Memory B cell (primary cell): ENCODE measurements at regions not wholly inside any gene's neighbourhood (a gene's known extent, or its start where the extent isn't known, plus 50 kb on each side); places are given as distances from the start of the nearest gene placed in this dataset.
"Not testable (repeated sequence)": the region's sequence is repeated elsewhere in the genome, so short reads cannot be mapped to it uniquely, and the experiment has no call there.

Experiments
- ATAC-seq: fragments of 150-1000 bp; cut with Tn5 transposase; 2 replicates; pipeline ENCODE4 v1.10.0; 2021; ENCODE audit warnings: low read depth, mild to moderate bottlenecking, moderate library complexity
- DNase-seq, 2 donors: peaks; one replicate each; pipeline ENCODE4 v3.0.0; 2022; ENCODE audit warnings: low spot score in 2 of 2
- H3K27ac Mint-ChIP-seq: one replicate; pipeline ENCODE4 v1.8.0; 2022; ENCODE audit warnings: mild to moderate bottlenecking, moderate library complexity, mixed read lengths
- H3K27me3 Mint-ChIP-seq: one replicate; pipeline ENCODE4 v1.8.0; 2022; ENCODE audit warnings: mixed read lengths
- H3K36me3 Mint-ChIP-seq: one replicate; pipeline ENCODE4 v1.8.0; 2022; ENCODE audit warnings: mild to moderate bottlenecking, mixed read lengths
- H3K4me1 Mint-ChIP-seq: one replicate; pipeline ENCODE4 v1.8.0; 2022; ENCODE audit warnings: mixed read lengths
- H3K4me3 Mint-ChIP-seq: one replicate; pipeline ENCODE4 v1.8.0; 2022; ENCODE audit warnings: mild to moderate bottlenecking, moderate library complexity, mixed read lengths
- H3K9me3 Mint-ChIP-seq: one replicate; pipeline ENCODE4 v1.8.0; 2022; ENCODE audit warnings: mixed read lengths

DNA sequence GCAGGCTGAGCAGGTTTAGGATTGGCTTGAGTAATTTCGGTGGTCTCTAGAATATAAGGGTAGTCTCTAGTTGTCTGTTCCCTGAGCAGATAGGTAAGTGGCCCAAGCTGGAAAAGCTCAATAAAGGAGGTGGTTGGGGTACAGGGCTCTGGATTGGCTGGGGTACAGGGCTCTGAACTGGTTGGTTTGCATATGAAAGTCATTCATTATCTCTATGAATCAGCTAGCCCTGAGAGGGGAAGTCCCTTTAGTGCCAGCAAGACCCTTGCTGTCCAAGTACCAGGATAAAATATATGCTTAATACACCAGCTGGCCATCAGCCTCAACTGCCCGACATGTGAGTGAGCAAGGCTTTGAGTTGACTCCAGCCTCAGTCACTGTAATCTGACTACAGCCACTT, 93.0 kb downstream of the ZBTB18 start:
- Mint-ChIP-seq H3K4me3 (no peak overlapping the region), H3K36me3 (peaks cover 7% of the 10 kb centered on the region), H3K27ac (no peak overlapping the region), H3K4me1 (no peaks in the 10 kb centered on the region), H3K9me3 (peaks cover 6% of the 10 kb centered on the region), H3K27me3 (peaks cover 11% of the 10 kb centered on the region)
- DNase-seq (no peak), ATAC-seq (no peak)

GRCh38 chr1:244150071-244150470, 99.0 kb downstream of the ZBTB18 start:
- no peaks in the 10 kb centered on the region for H3K4me1 Mint-ChIP-seq
- H3K36me3 Mint-ChIP-seq = no peaks in the 10 kb centered on the region
- no peaks in the 10 kb centered on the region for H3K9me3 Mint-ChIP-seq
- DNase-seq (no peak), ATAC-seq (no peak)
- H3K27ac Mint-ChIP-seq = no peak overlapping the region
- peaks cover 3% of the 10 kb centered on the region for H3K27me3 Mint-ChIP-seq
- H3K4me3 Mint-ChIP-seq = no peak overlapping the region

GRCh38 chr1:244150665-244151064, 99.6 kb downstream of the ZBTB18 start:
- Mint-ChIP-seq H3K4me3 (no peak overlapping the region), H3K27me3 (peaks cover 3% of the 10 kb centered on the region), H3K9me3 (no peaks in the 10 kb centered on the region), H3K4me1 (no peaks in the 10 kb centered on the region), H3K27ac (no peak overlapping the region), H3K36me3 (no peaks in the 10 kb centered on the region)
- ATAC-seq (no peak), DNase-seq (no peak)

DNA sequence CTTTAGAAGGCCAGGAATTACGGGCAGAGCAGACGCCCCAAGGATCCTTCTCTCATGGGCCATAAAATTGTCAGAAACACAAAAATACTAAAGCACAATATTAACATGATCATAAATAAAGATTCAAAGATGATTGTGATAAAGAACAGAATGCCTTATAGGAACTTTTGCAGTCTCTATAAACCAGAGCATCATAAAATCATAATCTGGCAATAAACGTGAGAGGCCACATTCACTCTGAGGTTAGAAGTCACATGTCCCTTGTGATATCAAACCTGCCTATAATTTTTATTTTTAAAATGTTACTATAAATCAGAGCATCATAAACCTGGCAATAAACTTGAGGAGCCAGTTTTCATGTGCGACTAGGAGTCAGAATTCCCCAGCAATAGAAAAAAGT, 100.5 kb downstream of the ZBTB18 start:
- Mint-ChIP-seq H3K4me3 (no peak overlapping the region), H3K27me3 (peaks cover 1% of the 10 kb centered on the region), H3K9me3 (no peaks in the 10 kb centered on the region), H3K4me1 (peaks cover under 1% of the 10 kb centered on the region), H3K36me3 (no peaks in the 10 kb centered on the region), H3K27ac (no peak overlapping the region)
- no peak for DNase-seq
- ATAC-seq = no peak

DNA sequence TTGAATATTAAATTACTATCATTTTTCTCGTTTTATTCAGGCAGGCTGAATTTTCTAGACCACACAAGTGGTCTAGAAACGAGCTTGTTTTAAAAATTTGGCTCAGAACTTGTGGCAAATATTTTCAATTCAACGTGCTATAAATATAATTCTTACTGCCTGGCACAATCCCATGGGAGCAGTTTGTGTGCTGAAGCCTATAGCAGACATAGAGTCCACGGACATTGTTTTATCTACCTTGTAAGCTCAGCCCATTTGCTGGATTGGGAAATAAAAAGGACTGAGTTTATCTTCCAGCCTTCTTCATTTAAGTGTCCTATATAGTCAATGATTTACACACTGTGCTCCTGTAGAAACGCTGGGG, 103.4 kb downstream of the ZBTB18 start:
- no peak for DNase-seq
- ATAC-seq = no peak
- H3K9me3 Mint-ChIP-seq = no peaks in the 10 kb centered on the region
- no peaks in the 10 kb centered on the region for H3K36me3 Mint-ChIP-seq
- H3K4me3 Mint-ChIP-seq = no peak overlapping the region
- H3K27me3 Mint-ChIP-seq = peaks cover 1% of the 10 kb centered on the region
- H3K4me1 Mint-ChIP-seq = peaks cover 3% of the 10 kb centered on the region
- H3K27ac Mint-ChIP-seq = no peak overlapping the region

DNA sequence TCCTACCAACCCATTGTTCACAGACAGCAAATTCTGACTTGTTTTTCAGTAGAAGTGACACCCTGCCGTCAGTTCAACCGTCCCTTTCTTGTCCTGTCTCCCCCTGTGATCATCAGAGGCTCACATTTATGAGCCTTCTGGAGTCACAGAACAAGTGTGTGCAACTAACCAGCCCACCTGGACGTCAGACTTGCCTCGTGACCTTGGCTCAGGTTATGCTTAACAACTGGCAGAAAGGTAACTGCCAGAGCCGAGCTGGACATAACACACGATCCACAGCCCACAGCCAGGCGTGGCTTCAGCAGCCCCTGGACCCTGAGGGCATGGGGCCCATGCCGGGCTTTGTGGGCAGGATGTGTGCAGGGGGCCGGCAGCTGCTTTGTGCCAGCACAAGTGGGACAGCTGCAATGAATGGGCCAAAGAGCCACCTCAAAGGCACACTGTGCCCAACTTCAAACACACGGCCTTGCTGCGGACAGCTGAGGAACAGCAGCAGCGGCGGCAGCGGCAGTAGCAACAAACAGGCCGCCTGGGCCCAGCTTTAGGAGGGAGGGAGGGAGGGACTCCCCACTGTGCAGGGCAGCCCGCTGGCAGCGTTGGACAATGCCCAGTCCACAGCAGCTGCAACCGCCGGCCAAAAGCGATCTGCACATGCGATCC, 103.9 kb downstream of the ZBTB18 start:
- Mint-ChIP-seq H3K9me3 (no peaks in the 10 kb centered on the region), H3K27me3 (no peaks in the 10 kb centered on the region), H3K36me3 (no peaks in the 10 kb centered on the region), H3K27ac (no peak overlapping the region), H3K4me1 (peaks cover 3% of the 10 kb centered on the region), H3K4me3 (no peak overlapping the region)
- no peak for ATAC-seq
- no peak for DNase-seq

DNA sequence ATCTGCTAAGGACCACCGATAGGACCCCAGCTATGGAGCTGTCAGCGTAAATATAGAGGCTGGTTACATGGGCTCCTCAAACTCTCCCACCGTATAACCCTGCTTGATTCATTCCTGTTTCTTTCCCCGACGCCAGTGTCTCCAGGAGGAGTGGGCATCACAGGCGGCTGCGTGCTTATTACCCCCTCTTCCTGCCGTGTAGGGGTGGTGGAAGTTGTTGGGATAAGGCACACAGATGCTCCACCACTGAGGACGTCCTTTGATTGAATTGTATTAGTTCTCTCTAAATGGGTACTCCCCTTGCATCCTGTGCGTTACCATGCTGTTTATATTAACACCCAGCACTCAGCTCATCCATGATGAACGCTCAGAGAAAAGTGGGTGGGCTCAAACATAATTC, 104.6 kb downstream of the ZBTB18 start:
- Mint-ChIP-seq H3K9me3 (no peaks in the 10 kb centered on the region), H3K4me1 (peaks cover 3% of the 10 kb centered on the region), H3K36me3 (no peaks in the 10 kb centered on the region), H3K27ac (no peak overlapping the region), H3K27me3 (no peaks in the 10 kb centered on the region), H3K4me3 (no peak overlapping the region)
- DNase-seq (no peak), ATAC-seq (no peak)

DNA sequence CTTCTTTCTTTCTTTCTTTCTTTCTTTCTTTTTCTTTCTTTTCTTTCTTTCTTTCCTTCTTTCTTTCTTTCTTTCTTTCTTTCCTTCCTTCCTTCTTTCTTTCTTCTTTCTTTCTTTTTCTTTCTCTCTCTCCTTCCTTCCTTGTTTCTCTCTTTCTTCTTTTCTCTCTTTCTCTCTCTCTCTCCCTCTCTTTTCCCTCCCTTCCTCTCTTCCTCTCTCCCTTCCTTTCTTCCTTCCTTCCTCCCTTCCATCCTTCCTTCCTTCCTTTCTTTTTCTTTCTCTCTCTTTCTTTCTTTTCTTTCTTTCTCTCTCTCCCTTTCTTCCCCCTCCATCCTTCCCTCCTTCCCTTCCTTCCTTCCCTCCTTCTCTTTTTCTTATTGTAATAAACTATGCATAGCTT, 105.5 kb downstream of the ZBTB18 start:
- not testable (repeated sequence) for H3K36me3 Mint-ChIP-seq, H3K4me1 Mint-ChIP-seq, DNase-seq, ATAC-seq, H3K9me3 Mint-ChIP-seq, H3K27me3 Mint-ChIP-seq, H3K27ac Mint-ChIP-seq, H3K4me3 Mint-ChIP-seq

GRCh38 chr1:244157731-244158438, 106.8 kb downstream of the ZBTB18 start:
- DNase-seq (no peak), ATAC-seq (no peak)
- Mint-ChIP-seq H3K4me3 (no peak overlapping the region), H3K9me3 (no peaks in the 10 kb centered on the region), H3K4me1 (peaks cover 3% of the 10 kb centered on the region), H3K27me3 (no peaks in the 10 kb centered on the region), H3K27ac (no peak overlapping the region), H3K36me3 (no peaks in the 10 kb centered on the region)

DNA sequence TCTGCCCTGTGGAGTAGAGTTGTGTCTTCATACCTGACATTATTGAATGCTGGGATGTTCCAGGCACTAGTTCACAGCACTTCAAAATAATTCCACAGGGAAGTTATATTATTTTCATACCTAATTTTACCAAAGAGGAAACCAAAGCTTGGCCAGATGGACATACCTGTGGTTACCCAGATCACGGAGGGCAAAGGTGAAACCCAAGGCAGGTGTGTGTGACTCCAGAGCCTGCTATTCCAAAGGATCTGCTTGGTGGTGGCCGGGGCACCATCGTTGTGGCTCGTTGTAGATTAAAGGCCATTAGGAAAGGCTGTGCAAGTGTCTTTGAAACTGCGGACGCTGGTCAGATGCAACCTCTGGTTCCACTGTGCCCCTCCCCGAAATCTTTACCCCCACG, 108.6 kb downstream of the ZBTB18 start:
- Mint-ChIP-seq H3K27me3 (no peaks in the 10 kb centered on the region), H3K4me3 (no peak overlapping the region), H3K36me3 (no peaks in the 10 kb centered on the region), H3K27ac (no peak overlapping the region), H3K4me1 (peaks cover 3% of the 10 kb centered on the region), H3K9me3 (no peaks in the 10 kb centered on the region)
- ATAC-seq (no peak), DNase-seq (no peak)

DNA sequence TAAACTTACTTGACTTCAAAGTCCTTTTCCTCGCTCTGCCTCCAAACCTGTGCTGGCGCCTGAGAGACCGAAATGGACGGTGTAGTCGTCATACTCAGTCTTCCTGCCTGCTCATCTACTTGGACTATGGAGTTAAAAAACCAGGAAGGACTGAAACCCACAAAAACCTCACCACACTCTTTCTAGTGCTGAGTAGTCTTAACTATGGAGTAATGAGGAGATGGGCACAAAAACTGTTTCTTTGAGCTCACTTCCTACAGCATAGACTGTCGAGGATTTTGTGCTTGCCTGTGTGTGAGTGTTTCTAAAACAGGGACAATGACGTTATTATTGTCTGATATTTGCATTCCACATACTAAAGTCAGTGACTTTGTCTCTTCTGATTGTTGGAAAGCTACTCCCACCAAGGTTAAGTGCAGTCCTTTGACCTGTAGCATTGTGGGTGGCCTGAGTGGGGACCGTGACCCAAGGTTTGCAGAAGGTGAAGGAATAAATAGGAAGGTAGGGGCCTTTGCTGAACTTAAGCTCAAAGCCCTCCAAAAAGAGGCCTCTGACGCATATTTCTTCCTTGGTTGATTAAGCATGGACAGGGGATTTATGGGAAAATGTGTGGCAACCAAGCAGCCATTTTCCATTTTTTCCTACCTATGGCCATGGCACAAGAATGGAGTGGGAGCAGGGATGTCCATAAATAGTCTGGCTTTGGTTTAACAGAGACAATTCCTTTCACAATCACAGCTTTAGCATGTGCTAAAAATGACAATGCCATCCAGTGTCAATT, 109.6 kb downstream of the ZBTB18 start:
- Mint-ChIP-seq H3K36me3 (no peaks in the 10 kb centered on the region), H3K27me3 (no peaks in the 10 kb centered on the region), H3K9me3 (no peaks in the 10 kb centered on the region), H3K4me1 (peaks cover 3% of the 10 kb centered on the region), H3K27ac (no peak overlapping the region), H3K4me3 (no peak overlapping the region)
- no peak for ATAC-seq
- no peak for DNase-seq

DNA sequence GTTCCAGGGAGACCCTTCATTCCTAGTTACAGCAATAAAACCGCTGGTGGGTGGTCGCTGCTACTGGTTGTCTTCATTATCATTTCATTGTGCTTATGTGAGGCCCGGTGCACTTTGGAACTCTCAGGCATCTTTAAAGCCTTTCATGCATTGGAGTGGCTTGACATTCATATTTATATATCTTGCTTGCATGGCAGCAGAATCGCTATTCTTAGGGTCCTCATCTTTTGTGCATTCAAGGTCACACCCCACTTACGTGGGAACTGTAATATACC, 110.1 kb downstream of the ZBTB18 start:
- peaks cover 3% of the 10 kb centered on the region for H3K4me1 Mint-ChIP-seq
- ATAC-seq (no peak), DNase-seq (no peak)
- no peaks in the 10 kb centered on the region for H3K27me3 Mint-ChIP-seq
- H3K9me3 Mint-ChIP-seq = no peaks in the 10 kb centered on the region
- H3K4me3 Mint-ChIP-seq = no peak overlapping the region
- H3K36me3 Mint-ChIP-seq = no peaks in the 10 kb centered on the region
- H3K27ac Mint-ChIP-seq = no peak overlapping the region

- Mint-ChIP-seq H3K9me3 (no peaks in the 10 kb centered on the region), H3K4me3 (no peak overlapping the region), H3K27ac (no peak overlapping the region), H3K36me3 (no peaks in the 10 kb centered on the region), H3K4me1 (no peaks in the 10 kb centered on the region), H3K27me3 (no peaks in the 10 kb centered on the region)
- ATAC-seq (no peak), DNase-seq (no peak)
Measured at GRCh38 chr1:244162786-244163530, 111.9 kb downstream of the ZBTB18 start.

DNA sequence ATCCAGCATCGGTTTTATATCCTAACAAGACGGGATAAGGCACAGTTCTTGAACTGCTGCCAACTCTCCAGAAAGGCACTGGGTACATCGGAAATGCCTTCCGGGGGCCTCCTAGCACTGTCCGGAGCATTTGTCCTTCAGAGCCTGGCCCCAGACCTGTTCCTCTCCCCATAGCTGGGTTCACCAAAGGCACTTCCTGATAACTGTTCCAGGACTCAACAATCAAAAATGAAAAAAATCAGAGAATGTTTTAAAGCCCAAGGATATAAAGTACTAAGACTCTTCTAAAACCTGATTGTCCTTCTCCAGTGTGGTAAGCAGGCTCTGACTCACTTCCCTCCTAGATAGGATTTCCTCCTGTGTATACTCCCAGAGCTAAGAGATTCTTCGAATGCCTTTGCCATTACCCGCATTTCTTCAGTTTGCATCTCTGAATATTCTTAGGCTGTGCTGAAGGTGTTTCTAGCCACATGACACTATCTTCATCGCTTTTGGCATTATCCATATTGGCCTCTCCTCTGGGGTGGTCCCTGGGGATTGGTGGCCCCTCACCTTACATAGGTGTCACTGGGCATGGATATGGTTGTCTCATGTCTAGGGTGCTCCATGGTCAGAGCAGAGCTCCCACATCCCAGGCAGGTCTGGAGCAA, 112.9 kb downstream of the ZBTB18 start:
- Mint-ChIP-seq H3K9me3 (no peaks in the 10 kb centered on the region), H3K27ac (no peak overlapping the region), H3K36me3 (no peaks in the 10 kb centered on the region), H3K27me3 (no peaks in the 10 kb centered on the region), H3K4me1 (no peaks in the 10 kb centered on the region), H3K4me3 (no peak overlapping the region)
- DNase-seq = no peak
- ATAC-seq = no peak
